ENCODE measurements at regions not wholly inside any gene's neighbourhood (a gene's known extent, or its start where the extent isn't known, plus 50 kb on each side); places are given as distances from the start of the nearest gene placed in this dataset.

DNA sequence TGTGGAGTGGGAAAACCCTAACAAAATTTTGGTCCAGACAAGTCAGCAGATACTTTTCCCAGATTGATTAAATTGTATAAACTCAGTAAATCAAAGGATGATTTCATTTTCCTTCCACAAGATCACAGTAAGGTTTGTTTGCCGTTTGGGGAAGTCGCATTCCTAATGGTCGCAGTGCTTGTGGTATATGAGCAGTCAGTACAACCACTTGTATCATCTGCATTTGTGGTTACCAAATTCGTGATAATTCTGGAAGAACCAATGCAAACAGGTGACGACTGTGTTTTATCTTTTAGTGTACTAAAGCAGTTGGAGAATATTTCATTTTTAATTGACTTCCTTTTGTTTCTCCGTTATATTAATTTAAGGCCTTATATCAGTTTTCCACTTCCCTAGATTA, 100.0 kb upstream of the CNTN6 start:
- no peak for TF ChIP-seq CTCF (IDR thresholded peaks at IDR 0.05)
- TF ChIP-seq, protein P1, sequence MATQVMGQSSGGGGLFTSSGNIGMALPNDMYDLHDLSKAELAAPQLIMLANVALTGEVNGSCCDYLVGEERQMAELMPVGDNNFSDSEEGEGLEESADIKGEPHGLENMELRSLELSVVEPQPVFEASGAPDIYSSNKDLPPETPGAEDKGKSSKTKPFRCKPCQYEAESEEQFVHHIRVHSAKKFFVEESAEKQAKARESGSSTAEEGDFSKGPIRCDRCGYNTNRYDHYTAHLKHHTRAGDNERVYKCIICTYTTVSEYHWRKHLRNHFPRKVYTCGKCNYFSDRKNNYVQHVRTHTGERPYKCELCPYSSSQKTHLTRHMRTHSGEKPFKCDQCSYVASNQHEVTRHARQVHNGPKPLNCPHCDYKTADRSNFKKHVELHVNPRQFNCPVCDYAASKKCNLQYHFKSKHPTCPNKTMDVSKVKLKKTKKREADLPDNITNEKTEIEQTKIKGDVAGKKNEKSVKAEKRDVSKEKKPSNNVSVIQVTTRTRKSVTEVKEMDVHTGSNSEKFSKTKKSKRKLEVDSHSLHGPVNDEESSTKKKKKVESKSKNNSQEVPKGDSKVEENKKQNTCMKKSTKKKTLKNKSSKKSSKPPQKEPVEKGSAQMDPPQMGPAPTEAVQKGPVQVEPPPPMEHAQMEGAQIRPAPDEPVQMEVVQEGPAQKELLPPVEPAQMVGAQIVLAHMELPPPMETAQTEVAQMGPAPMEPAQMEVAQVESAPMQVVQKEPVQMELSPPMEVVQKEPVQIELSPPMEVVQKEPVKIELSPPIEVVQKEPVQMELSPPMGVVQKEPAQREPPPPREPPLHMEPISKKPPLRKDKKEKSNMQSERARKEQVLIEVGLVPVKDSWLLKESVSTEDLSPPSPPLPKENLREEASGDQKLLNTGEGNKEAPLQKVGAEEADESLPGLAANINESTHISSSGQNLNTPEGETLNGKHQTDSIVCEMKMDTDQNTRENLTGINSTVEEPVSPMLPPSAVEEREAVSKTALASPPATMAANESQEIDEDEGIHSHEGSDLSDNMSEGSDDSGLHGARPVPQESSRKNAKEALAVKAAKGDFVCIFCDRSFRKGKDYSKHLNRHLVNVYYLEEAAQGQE (IDR thresholded peaks at IDR 0.05; ENCODE audit: insufficient read depth in 1 of 2, low read depth in 2 of 2, low read length in 1 of 2) = no peak
